CD8-positive, alpha-beta memory T cell (primary cell): ENCODE measurements at regions not wholly inside any gene's neighbourhood (a gene's known extent, or its start where the extent isn't known, plus 50 kb on each side); places are given as distances from the start of the nearest gene placed in this dataset.
A peak's percentile ranks its signal among the peaks of the same experiment; 100 is the strongest.

ENCODE experiments used
- CTCF ChIA-PET: fragments of 350-600 bp; sonication (Branson Sonifier 250); formaldehyde crosslinking; loops from one replicate; lab custom pipeline; 2021; ENCODE audit warnings: antibody characterized with exemption; lab: Charles Lee
- POLR2A ChIA-PET: fragments of 350-600 bp; sonication (Branson Sonifier 250); formaldehyde crosslinking; loops from one replicate; lab custom pipeline; 2021; ENCODE audit warnings: antibody characterized with exemption; lab: Charles Lee
- DNase-seq, 5 donors: peaks; one replicate each; pipeline versions ENCODE4 v3.0.0 to v3.0.0-alpha.2; 2020 to 2022; ENCODE audit warnings: mixed read lengths in 1 of 5
- H3K27ac ChIP-seq: one replicate; pipeline ENCODE4 v1.7.0; 2013; ENCODE audit warnings: low read depth, mild to moderate bottlenecking, low read length, moderate library complexity
- H3K27me3 ChIP-seq: 2 replicates; pipeline ENCODE4 v1.7.0; 2013; ENCODE audit warnings: low read length, mild to moderate bottlenecking; ENCODE audit not compliant: insufficient read depth, poor library complexity, severe bottlenecking
- H3K36me3 ChIP-seq: 2 replicates; pipeline ENCODE4 v1.7.0; 2013; ENCODE audit warnings: mild to moderate bottlenecking, low read length, moderate library complexity; ENCODE audit not compliant: insufficient read depth
- H3K4me1 ChIP-seq: 2 replicates; pipeline ENCODE4 v1.7.0; 2013; ENCODE audit warnings: mild to moderate bottlenecking, low read length, moderate library complexity; ENCODE audit not compliant: insufficient read depth
- H3K4me3 ChIP-seq: 2 replicates; pipeline ENCODE4 v1.7.0; 2013; ENCODE audit warnings: mild to moderate bottlenecking, low read length
- H3K9me3 ChIP-seq: 2 replicates; pipeline ENCODE4 v1.7.0; 2013; ENCODE audit warnings: mild to moderate bottlenecking, low read length
- H3K27ac Mint-ChIP-seq, 8 donors: one replicate each; pipeline ENCODE4 v1.8.0; 2020 to 2021; ENCODE audit warnings: mixed read lengths in 8 of 8, mild to moderate bottlenecking in 6 of 8, inconsistent platforms in 3 of 8, moderate library complexity in 3 of 8
- H3K27me3 Mint-ChIP-seq, 2 donors: one replicate each; pipeline ENCODE4 v1.8.0; 2020 to 2021; ENCODE audit warnings: mixed read lengths in 2 of 2, mild to moderate bottlenecking in 1 of 2, moderate library complexity in 1 of 2
- H3K36me3 Mint-ChIP-seq, 3 donors: one replicate each; pipeline ENCODE4 v1.8.0; 2020 to 2021; ENCODE audit warnings: mixed read lengths in 3 of 3, inconsistent platforms in 1 of 3, mild to moderate bottlenecking in 1 of 3
- H3K4me1 Mint-ChIP-seq, 3 donors: one replicate each; pipeline ENCODE4 v1.8.0; 2020 to 2021; ENCODE audit warnings: mixed read lengths in 3 of 3, inconsistent platforms in 1 of 3, mild to moderate bottlenecking in 1 of 3
- H3K4me3 Mint-ChIP-seq, 7 donors: one replicate each; pipeline ENCODE4 v1.8.0; 2020 to 2021; ENCODE audit warnings: mixed read lengths in 7 of 7, mild to moderate bottlenecking in 6 of 7, moderate library complexity in 4 of 7, inconsistent platforms in 2 of 7
- H3K9me3 Mint-ChIP-seq, 5 donors: one replicate each; pipeline ENCODE4 v1.8.0; 2020 to 2022; ENCODE audit warnings: mixed read lengths in 5 of 5, mild to moderate bottlenecking in 3 of 5, moderate library complexity in 2 of 5, inconsistent platforms in 1 of 5

DNA sequence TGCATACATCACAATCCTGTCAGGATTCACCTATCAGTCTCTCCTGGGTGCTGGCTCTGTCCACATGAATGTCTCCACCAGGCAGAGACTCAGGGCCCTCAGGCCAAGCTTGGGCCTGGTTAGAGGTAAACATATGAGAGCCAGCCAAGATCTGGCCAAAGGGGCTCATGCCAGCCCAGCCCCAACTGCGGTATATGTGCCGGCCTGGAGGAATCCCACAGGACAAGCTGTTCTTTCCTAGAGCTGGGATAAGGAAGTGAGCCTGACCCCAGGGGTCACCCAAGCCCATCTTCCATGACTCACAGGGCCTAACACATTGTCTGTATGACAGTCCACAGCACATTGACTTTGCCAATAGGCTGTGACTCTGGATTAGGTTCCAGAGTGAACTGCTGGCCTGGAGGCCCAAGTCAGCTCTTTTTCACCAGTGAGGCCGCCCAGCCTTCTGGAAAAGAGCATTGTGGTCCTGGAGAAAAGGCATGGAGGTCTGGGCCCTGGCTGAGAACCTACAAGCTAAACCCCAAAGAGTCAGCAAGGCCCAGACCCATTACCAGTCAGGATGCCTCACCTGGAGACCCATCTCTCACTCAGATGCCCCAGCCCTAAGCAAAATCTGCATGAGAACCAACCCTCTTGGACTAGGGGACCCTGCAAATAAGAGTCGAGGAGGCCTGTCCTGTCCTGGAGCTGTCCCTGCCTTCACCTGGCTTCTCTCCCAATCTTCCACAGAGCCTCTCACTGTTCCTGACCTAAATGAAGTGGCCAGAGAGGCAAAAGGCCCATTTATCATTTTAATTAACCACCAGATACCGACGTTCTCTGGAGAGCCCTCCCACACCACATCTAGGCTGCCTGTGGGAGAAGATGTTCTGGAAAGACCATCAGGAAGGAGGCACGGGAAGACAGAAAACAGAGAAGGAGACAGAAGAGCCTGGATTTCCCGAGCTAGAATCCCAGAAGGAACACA lies 120.9 kb upstream of the PKDCC start:
- Histone ChIP-seq H3K9me3 (no peaks in the 10 kb centered on the region), H3K36me3 (no peaks in the 10 kb centered on the region), H3K27ac (no peak overlapping the region), H3K4me1 (no peaks in the 10 kb centered on the region), H3K4me3 (no peak overlapping the region), H3K27me3 (no peaks in the 10 kb centered on the region)
- H3K27ac Mint-ChIP-seq: peak overlapping the region in 1 of 8 donors; percentile 17
- no peak for DNase-seq
- POLR2A ChIA-PET: no interaction called here
- H3K27me3 Mint-ChIP-seq: no peaks in the 10 kb centered on the region
- CTCF ChIA-PET: interaction anchor here (1.7 kb wide), 1 partner anchor 11 kb away, joined by 4 read pairs; no protein-coding TSS in a partner anchor
- peaks cover 0 to 12% (median 0%) of the 10 kb centered on the region in 3 donors for H3K36me3 Mint-ChIP-seq
- no peaks in the 10 kb centered on the region for H3K4me1 Mint-ChIP-seq
- peaks cover 0 to 7% (median 3%) of the 10 kb centered on the region in 5 donors for H3K9me3 Mint-ChIP-seq
- no peak overlapping the region for H3K4me3 Mint-ChIP-seq

DNA sequence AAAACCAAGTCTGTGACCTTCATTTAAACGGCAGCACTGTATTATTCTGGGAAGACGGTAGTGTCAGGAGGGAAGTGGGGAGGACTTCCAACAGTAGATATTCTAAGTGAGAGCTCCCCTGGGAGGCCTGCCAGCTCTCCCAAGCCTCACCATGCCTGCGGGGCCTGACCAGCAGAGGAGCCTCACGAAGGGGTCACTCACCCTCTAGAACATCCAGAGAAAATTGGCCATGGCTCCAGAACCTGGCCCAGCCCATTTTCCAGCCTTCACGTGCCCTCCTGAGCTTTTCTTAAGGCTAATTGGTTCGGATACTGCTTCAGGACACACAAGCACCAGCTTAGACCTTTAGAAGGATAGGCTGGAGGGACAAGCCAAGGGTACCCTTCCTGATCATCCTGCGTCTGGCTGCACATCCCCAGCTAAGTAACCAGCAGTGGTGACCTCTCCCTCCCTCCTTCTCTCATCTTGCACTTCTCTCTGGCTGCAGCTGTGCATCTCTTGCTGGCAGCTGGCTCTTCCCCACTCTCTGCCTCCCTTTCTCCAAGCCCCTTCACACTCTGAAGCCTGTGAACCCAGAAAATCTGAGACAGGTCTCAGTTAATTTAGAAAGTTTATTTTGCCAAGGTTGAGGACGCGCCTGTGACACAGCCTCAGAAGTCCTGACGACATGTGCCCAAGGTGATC lies 120.1 kb upstream of the PKDCC start:
- Histone ChIP-seq H3K27me3 (no peaks in the 10 kb centered on the region), H3K4me1 (no peaks in the 10 kb centered on the region), H3K4me3 (no peak overlapping the region), H3K36me3 (no peaks in the 10 kb centered on the region), H3K9me3 (no peaks in the 10 kb centered on the region), H3K27ac (no peak overlapping the region)
- Mint-ChIP-seq H3K36me3 (peaks cover 0 to 12% (median 0%) of the 10 kb centered on the region in 3 donors), H3K9me3 (peaks cover 0 to 7% (median 3%) of the 10 kb centered on the region in 5 donors), H3K4me1 (no peaks in the 10 kb centered on the region), H3K27me3 (no peaks in the 10 kb centered on the region), H3K4me3 (no peak overlapping the region), H3K27ac (no peak overlapping the region)
- ChIA-PET POLR2A (no interaction called here), CTCF (interaction anchor here (1.7 kb wide), 1 partner anchor 10 kb away, joined by 4 read pairs; no protein-coding TSS in a partner anchor)
- DNase-seq: no peak

DNA sequence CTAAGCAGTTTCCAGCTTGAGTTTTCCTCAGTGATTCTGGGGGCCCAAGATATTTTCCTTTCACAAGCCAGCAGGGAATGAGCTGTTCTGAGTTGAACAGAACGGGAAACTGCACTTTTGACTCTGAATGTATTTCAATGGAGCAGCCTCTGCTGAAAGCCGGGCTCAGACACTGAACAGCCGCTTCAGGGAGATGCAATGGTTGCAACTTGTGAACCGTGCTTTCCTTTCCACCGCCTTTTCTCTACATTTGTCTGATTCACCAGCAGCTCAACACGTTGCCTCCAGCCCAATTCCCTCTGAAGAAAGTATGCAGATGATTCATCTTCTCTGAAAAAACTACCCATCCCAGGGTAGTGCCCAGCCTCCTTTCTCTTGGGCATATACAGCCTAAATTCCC lies 119.3 kb upstream of the PKDCC start:
- Histone ChIP-seq H3K4me3 (no peak overlapping the region), H3K27me3 (no peaks in the 10 kb centered on the region), H3K36me3 (no peaks in the 10 kb centered on the region), H3K4me1 (no peaks in the 10 kb centered on the region), H3K9me3 (no peaks in the 10 kb centered on the region), H3K27ac (no peak overlapping the region)
- DNase-seq: no peak
- Mint-ChIP-seq H3K9me3 (peaks cover 0 to 7% (median 3%) of the 10 kb centered on the region in 5 donors), H3K36me3 (peaks cover 0 to 12% (median 0%) of the 10 kb centered on the region in 3 donors), H3K4me3 (no peak overlapping the region), H3K27ac (no peak overlapping the region), H3K27me3 (peaks cover 0 to 2% of the 10 kb centered on the region in 2 donors), H3K4me1 (no peaks in the 10 kb centered on the region)
- POLR2A ChIA-PET: no interaction called here
- CTCF ChIA-PET: interaction anchor here (1.7 kb wide), 1 partner anchor 10 kb away, joined by 4 read pairs; no protein-coding TSS in a partner anchor

DNA sequence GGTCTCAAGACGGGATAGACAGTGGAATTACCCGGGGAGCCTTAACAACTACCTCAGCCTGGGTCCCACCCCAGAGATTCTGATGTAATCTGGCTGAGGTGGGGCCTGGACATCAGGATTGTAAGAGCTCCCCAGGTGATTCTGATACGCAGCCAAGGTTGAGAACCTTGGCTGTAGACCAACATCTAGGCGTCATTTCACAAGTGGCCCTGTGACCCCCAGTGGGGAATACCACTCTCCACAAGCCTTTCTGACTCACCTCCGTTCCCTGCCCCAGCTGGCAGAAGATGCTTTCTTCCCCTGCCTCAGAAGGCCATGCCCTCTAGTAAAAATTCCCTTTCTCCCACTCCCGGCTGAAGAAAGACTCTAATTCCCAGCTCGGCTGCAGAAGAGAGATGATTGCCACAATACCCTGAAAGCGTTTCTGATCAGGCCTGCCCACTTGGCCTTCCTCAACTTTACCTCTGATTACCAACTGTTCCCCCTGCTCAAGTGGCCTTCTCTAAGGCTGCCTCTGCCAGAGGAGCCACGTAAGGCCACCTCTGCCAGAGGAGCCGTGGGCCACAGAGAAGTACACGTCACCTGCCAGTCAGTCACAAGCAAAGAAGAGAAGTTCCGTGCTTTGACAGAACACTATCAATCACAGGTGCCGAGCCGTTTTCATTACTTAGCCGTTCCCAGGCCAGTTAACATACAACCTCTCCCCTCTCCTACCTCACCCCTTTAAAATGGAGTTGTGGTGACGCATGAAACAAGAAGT lies 116.8 kb upstream of the PKDCC start:
- H3K36me3 Mint-ChIP-seq: peaks cover 0 to 6% (median 0%) of the 10 kb centered on the region in 3 donors
- ChIA-PET CTCF (interaction anchor here (1.2 kb wide), 1 partner anchor 10 kb away, joined by 4 read pairs; no protein-coding TSS in a partner anchor), POLR2A (no interaction called here)
- no peaks in the 10 kb centered on the region for H3K9me3 Mint-ChIP-seq
- no peak overlapping the region for H3K4me3 Mint-ChIP-seq
- no peaks in the 10 kb centered on the region for H3K27me3 ChIP-seq
- no peak overlapping the region for H3K4me3 ChIP-seq
- no peaks in the 10 kb centered on the region for H3K4me1 ChIP-seq
- H3K36me3 ChIP-seq: no peaks in the 10 kb centered on the region
- H3K27ac Mint-ChIP-seq: no peak overlapping the region
- no peak for DNase-seq
- H3K27ac ChIP-seq: no peak overlapping the region
- H3K27me3 Mint-ChIP-seq: peaks cover 0 to 2% of the 10 kb centered on the region in 2 donors
- H3K9me3 ChIP-seq: no peaks in the 10 kb centered on the region
- H3K4me1 Mint-ChIP-seq: peaks cover 0 to 4% (median 0%) of the 10 kb centered on the region in 3 donors

DNA sequence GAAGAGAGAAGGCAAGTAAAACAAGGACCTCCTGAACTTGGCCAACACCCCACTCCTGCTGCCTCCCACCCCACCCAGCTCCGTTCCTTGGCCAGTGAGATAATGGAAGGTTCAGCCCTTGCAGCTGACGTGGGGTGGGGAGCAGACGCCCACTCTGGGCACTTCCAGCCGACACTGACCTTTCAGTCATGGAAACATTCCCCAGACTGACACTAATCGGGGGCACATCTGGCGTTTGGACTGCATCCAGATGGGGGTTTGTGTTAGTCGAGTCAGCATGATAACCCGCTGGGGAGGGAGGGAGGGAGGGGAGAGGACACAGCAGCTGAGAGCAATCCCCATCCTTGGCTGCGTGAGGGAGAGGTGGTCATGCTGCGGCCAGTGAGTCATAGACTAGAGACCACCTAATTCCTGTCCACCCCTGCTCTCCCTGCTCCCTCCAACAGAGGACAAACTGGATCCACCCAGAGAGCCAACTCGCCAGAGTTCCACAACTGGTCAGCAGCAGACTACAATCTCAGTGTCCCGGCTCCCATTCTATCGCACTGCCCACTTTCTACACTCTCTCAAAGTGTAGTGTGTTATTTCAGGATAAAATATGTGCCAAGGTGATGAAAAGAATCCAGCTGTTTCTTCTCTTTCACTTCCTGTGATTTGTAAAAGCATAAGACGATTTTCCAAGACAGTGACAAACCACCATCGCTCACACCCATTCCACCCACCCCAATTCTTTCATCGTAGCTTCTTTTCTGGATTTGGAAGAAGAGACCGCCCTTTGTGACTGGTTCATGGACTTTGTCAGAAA lies 115.4 kb upstream of the PKDCC start:
- H3K36me3 Mint-ChIP-seq: no peaks in the 10 kb centered on the region
- POLR2A ChIA-PET: no interaction called here
- H3K4me3 ChIP-seq: no peak overlapping the region
- no peaks in the 10 kb centered on the region for H3K4me1 ChIP-seq
- H3K27ac ChIP-seq: no peak overlapping the region
- peaks cover 0 to 2% of the 10 kb centered on the region in 2 donors for H3K27me3 Mint-ChIP-seq
- H3K36me3 ChIP-seq: no peaks in the 10 kb centered on the region
- H3K4me1 Mint-ChIP-seq: peaks cover 0 to 4% (median 0%) of the 10 kb centered on the region in 3 donors
- no peaks in the 10 kb centered on the region for H3K9me3 Mint-ChIP-seq
- DNase-seq: no peak
- CTCF ChIA-PET: no interaction called here
- no peak overlapping the region for H3K27ac Mint-ChIP-seq
- no peaks in the 10 kb centered on the region for H3K27me3 ChIP-seq
- H3K9me3 ChIP-seq: no peaks in the 10 kb centered on the region
- no peak overlapping the region for H3K4me3 Mint-ChIP-seq

DNA sequence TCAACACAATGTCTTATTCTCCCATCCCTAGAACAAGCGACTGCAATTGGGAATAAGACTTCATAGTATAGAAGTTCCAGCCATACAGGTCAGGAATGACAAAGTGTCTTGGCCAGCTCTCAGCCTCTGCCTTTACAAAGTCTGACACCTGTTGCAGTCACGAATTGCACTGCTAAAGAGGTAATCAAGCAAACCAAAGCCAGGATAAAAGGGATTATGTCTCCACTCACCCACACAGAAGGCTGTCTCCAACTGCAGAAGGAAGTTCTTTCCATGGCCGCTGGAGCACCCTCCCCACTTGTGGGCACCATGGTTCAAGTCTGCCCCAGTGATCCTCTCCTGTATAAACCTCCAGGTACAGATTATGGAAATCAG lies 114.8 kb upstream of the PKDCC start:
- ChIA-PET POLR2A (no interaction called here), CTCF (no interaction called here)

DNA sequence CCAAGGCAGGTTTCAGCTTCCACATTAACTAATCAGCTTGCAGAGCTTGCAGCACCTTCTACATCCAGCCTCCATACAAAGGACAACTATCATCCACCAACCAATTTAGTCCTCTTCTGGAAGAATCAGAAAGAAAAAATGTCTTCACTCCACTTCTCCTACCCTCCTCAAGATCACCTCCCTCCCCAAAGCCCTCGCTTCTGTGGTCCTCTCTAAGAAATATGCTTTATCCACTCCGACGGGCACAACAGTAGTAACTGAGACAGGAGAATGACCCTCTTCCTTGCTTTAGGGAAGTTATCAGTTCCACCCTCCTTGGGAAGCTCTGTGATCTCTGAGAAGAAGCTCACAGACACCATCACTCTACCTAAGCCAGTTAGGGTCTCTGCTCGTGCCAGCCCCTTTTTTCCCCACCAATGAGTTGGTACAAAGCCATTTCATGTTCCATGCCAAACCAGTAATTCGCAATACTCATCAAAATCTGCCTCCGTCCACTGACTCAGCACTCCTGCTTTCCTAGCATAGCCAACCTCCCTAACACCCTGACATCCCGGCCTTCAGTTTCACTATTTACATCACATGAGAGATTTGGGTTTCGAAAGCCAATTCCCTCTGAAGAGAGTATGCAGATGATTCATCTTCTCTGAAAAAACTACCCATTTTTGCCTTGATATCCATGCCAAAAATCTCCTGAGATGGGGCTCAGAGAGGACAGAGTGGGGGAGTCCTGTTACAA lies 114.1 kb upstream of the PKDCC start:
- peaks cover 0 to 2% of the 10 kb centered on the region in 2 donors for H3K27me3 Mint-ChIP-seq
- no peak for DNase-seq
- CTCF ChIA-PET: no interaction called here
- POLR2A ChIA-PET: no interaction called here
- Histone ChIP-seq H3K4me3 (no peak overlapping the region), H3K36me3 (no peaks in the 10 kb centered on the region), H3K27me3 (no peaks in the 10 kb centered on the region), H3K27ac (no peak overlapping the region), H3K4me1 (no peaks in the 10 kb centered on the region), H3K9me3 (no peaks in the 10 kb centered on the region)
- peak overlapping the region in 1 of 8 donors; percentile 24 for H3K27ac Mint-ChIP-seq
- H3K9me3 Mint-ChIP-seq: no peaks in the 10 kb centered on the region
- peaks cover 0 to 4% (median 0%) of the 10 kb centered on the region in 3 donors for H3K4me1 Mint-ChIP-seq
- no peak overlapping the region for H3K4me3 Mint-ChIP-seq
- no peaks in the 10 kb centered on the region for H3K36me3 Mint-ChIP-seq

More for the DNA sequence above, 114.8 kb upstream of the PKDCC start:
- Histone ChIP-seq H3K36me3 (no peaks in the 10 kb centered on the region), H3K27me3 (no peaks in the 10 kb centered on the region), H3K27ac (no peak overlapping the region), H3K4me1 (no peaks in the 10 kb centered on the region), H3K9me3 (no peaks in the 10 kb centered on the region), H3K4me3 (no peak overlapping the region)
- no peaks in the 10 kb centered on the region for H3K36me3 Mint-ChIP-seq
- no peaks in the 10 kb centered on the region for H3K9me3 Mint-ChIP-seq
- H3K27ac Mint-ChIP-seq: no peak overlapping the region
- peaks cover 0 to 4% (median 0%) of the 10 kb centered on the region in 3 donors for H3K4me1 Mint-ChIP-seq
- H3K27me3 Mint-ChIP-seq: peaks cover 0 to 2% of the 10 kb centered on the region in 2 donors
- DNase-seq: no peak
- no peak overlapping the region for H3K4me3 Mint-ChIP-seq
